ENCODE measurements at regions not wholly inside any gene's neighbourhood (a gene's known extent, or its start where the extent isn't known, plus 50 kb on each side); places are given as distances from the start of the nearest gene placed in this dataset.
A peak's percentile ranks its signal among the peaks of the same experiment; 100 is the strongest.

- H2AFZ ChIP-seq (ENCODE audit: low read length), result no peak overlapping the region
- H3K27ac ChIP-seq (ENCODE audit: insufficient read depth, low read length), result no peak overlapping the region
- peak in 1 of 2 donors; percentile 38 for DNase-seq (ENCODE audit: low read depth in 2 of 2)
- TF ChIP-seq CTCF (conservative IDR thresholded peaks at IDR 0.05 in 1 of 2, IDR thresholded peaks at IDR 0.05 in 1 of 2; ENCODE audit: low read depth in 1 of 2, low read length in 2 of 2) (no peak), EZH2 (IDR thresholded peaks at IDR 0.05; ENCODE audit: low read length, missing control alignments) (no peak)
- H3K27me3 ChIP-seq (ENCODE audit: control insufficient read depth, insufficient read depth, low read length), result no peaks in the 10 kb centered on the region
- no peak overlapping the region for H3K4me2 ChIP-seq (ENCODE audit: extremely low read depth, insufficient read depth, low read length)
- no peaks in the 10 kb centered on the region for H3K9me3 ChIP-seq (ENCODE audit: control insufficient read depth, insufficient read depth, low read depth, low read length)
- H4K20me1 ChIP-seq (ENCODE audit: control insufficient read depth, extremely low read depth, insufficient read depth, low read length), result no peaks in the 10 kb centered on the region
- H3K79me2 ChIP-seq (ENCODE audit: control insufficient read depth, insufficient read depth, low read length), result no peaks in the 10 kb centered on the region
- H3K36me3 ChIP-seq (ENCODE audit: control insufficient read depth, insufficient read depth, low read length), result no peaks in the 10 kb centered on the region
- no peak overlapping the region for H3K9ac ChIP-seq (ENCODE audit: insufficient read depth, low read length)
- H3K4me1 ChIP-seq (ENCODE audit: control insufficient read depth, extremely low read depth, insufficient read depth, low read length), result no peaks in the 10 kb centered on the region
- no peak overlapping the region for H3K4me3 ChIP-seq (replicated peaks in 1 of 4; ENCODE audit: control extremely low read depth in 1 of 4, insufficient read depth in 1 of 4, low read depth in 3 of 4, low read length in 4 of 4)
Observed at GRCh38 chr2:14134771-14135170, 497.7 kb upstream of the LRATD1 start.

- H3K4me2 ChIP-seq (ENCODE audit: extremely low read depth, insufficient read depth, low read length), result no peak overlapping the region
- no peak overlapping the region for H3K4me3 ChIP-seq (replicated peaks in 1 of 4; ENCODE audit: control extremely low read depth in 1 of 4, insufficient read depth in 1 of 4, low read depth in 3 of 4, low read length in 4 of 4)
- H3K79me2 ChIP-seq (ENCODE audit: control insufficient read depth, insufficient read depth, low read length), result no peaks in the 10 kb centered on the region
- H3K27me3 ChIP-seq (ENCODE audit: control insufficient read depth, insufficient read depth, low read length), result no peaks in the 10 kb centered on the region
- H3K4me1 ChIP-seq (ENCODE audit: control insufficient read depth, extremely low read depth, insufficient read depth, low read length), result no peaks in the 10 kb centered on the region
- no peaks in the 10 kb centered on the region for H3K36me3 ChIP-seq (ENCODE audit: control insufficient read depth, insufficient read depth, low read length)
- H3K27ac ChIP-seq (ENCODE audit: insufficient read depth, low read length), result no peak overlapping the region
- H3K9me3 ChIP-seq (ENCODE audit: control insufficient read depth, insufficient read depth, low read depth, low read length), result no peaks in the 10 kb centered on the region
- no peak for DNase-seq (ENCODE audit: low read depth in 2 of 2)
- H3K9ac ChIP-seq (ENCODE audit: insufficient read depth, low read length), result no peak overlapping the region
- H4K20me1 ChIP-seq (ENCODE audit: control insufficient read depth, extremely low read depth, insufficient read depth, low read length), result no peaks in the 10 kb centered on the region
- TF ChIP-seq CTCF (conservative IDR thresholded peaks at IDR 0.05 in 1 of 2, IDR thresholded peaks at IDR 0.05 in 1 of 2; ENCODE audit: low read depth in 1 of 2, low read length in 2 of 2) (no peak), EZH2 (IDR thresholded peaks at IDR 0.05; ENCODE audit: low read length, missing control alignments) (no peak)
- no peak overlapping the region for H2AFZ ChIP-seq (ENCODE audit: low read length)
Observed at GRCh38 chr2:14136030-14136429, 496.5 kb upstream of the LRATD1 start.

- no peaks in the 10 kb centered on the region for H3K36me3 ChIP-seq (ENCODE audit: control insufficient read depth, insufficient read depth, low read length)
- no peak overlapping the region for H3K9ac ChIP-seq (ENCODE audit: insufficient read depth, low read length)
- H3K9me3 ChIP-seq (ENCODE audit: control insufficient read depth, insufficient read depth, low read depth, low read length), result no peaks in the 10 kb centered on the region
- no peak overlapping the region for H2AFZ ChIP-seq (ENCODE audit: low read length)
- no peaks in the 10 kb centered on the region for H3K27me3 ChIP-seq (ENCODE audit: control insufficient read depth, insufficient read depth, low read length)
- DNase-seq (ENCODE audit: low read depth in 2 of 2), result no peak
- no peak overlapping the region for H3K4me3 ChIP-seq (replicated peaks in 1 of 4; ENCODE audit: control extremely low read depth in 1 of 4, insufficient read depth in 1 of 4, low read depth in 3 of 4, low read length in 4 of 4)
- no peaks in the 10 kb centered on the region for H3K79me2 ChIP-seq (ENCODE audit: control insufficient read depth, insufficient read depth, low read length)
- H3K4me1 ChIP-seq (ENCODE audit: control insufficient read depth, extremely low read depth, insufficient read depth, low read length), result no peaks in the 10 kb centered on the region
- no peaks in the 10 kb centered on the region for H4K20me1 ChIP-seq (ENCODE audit: control insufficient read depth, extremely low read depth, insufficient read depth, low read length)
- no peak overlapping the region for H3K4me2 ChIP-seq (ENCODE audit: extremely low read depth, insufficient read depth, low read length)
- TF ChIP-seq CTCF (conservative IDR thresholded peaks at IDR 0.05 in 1 of 2, IDR thresholded peaks at IDR 0.05 in 1 of 2; ENCODE audit: low read depth in 1 of 2, low read length in 2 of 2) (peak in 1 of 2 donors; percentile 7), EZH2 (IDR thresholded peaks at IDR 0.05; ENCODE audit: low read length, missing control alignments) (no peak)
- no peak overlapping the region for H3K27ac ChIP-seq (ENCODE audit: insufficient read depth, low read length)
Observed at GRCh38 chr2:14137643-14138042, 494.9 kb upstream of the LRATD1 start.
